ENCODE measurements at regions not wholly inside any gene's neighbourhood (a gene's known extent, or its start where the extent isn't known, plus 50 kb on each side); places are given as distances from the start of the nearest gene placed in this dataset.

DNA sequence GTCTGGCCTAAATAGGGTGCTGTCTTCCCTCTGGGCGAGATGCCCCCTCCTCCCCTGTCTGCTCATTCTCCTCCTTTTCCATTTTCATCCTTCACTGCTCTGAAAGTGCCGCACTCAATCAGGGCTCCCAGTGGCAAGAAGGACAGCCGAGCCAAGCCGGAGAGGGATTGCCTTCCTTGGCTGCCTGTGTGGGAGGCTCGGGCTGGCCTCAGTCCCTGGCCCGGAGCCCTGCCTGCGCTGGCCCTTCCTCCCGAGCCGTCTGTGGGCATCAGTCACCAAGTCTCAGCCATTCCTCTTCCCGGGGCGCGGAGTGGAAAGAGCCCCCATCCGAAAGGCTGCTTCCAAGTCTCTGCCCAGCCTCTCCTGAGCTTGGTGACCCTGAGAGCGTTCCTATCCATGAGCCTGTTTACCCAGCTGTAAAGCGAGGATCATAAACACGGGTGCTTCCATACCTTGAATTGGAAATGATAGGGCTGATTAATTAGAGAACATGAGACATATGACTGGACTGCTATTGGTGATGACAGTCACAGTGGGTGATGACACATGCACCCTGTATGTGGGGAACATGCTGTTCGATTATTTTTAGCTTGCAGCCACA lies 59.1 kb upstream of the TLE3 start:
- Histone ChIP-seq H3K23me2 (ENCODE audit: low read depth, low read length) (no peaks in the 10 kb centered on the region), H3K14ac (ENCODE audit: insufficient read length) (no peak overlapping the region), H2BK120ac (replicated peaks; ENCODE audit: low read depth, low read length) (no peak overlapping the region), H4K91ac (replicated peaks; ENCODE audit: insufficient read length, low read length) (no peak overlapping the region), H4K8ac (ENCODE audit: extremely low read depth, insufficient read depth, low read length) (no peak overlapping the region), H3K9ac (replicated peaks in 1 of 4; ENCODE audit: extremely low read depth in 1 of 4, low read depth in 3 of 4, low read length in 3 of 4) (no peak overlapping the region), H2AK5ac (ENCODE audit: low read depth, low read length) (no peak overlapping the region), H4K5ac (ENCODE audit: insufficient read length, low read depth, low read length) (no peak overlapping the region), H3K18ac (ENCODE audit: extremely low read depth, low read length) (no peak overlapping the region), H3K9me3 (ENCODE audit: insufficient read depth in 2 of 2, low read depth in 1 of 2, low read length in 1 of 2) (no peaks in the 10 kb centered on the region), H2BK15ac (ENCODE audit: low read length) (no peak overlapping the region), H3K27ac (ENCODE audit: low read depth, low read length) (no peak overlapping the region), H3K23ac (ENCODE audit: insufficient read length) (no peak overlapping the region), H3K27me3 (replicated peaks in 1 of 4; ENCODE audit: control insufficient read depth in 3 of 4, extremely low read depth in 1 of 4, insufficient read depth in 3 of 4, low read length in 3 of 4) (peaks cover 0 to 2% (median 0%) of the 10 kb centered on the region in 4 experiments; a peak in 1 of 7 replicates), H3K36me3 (ENCODE audit: control insufficient read depth in 2 of 4, insufficient read depth in 4 of 4, low read length in 3 of 4) (no peaks in the 10 kb centered on the region), H2BK5ac (ENCODE audit: low read depth, low read length) (no peak overlapping the region), H3K79me1 (ENCODE audit: low read depth, low read length) (no peaks in the 10 kb centered on the region), H2AFZ (ENCODE audit: low read length) (no peak overlapping the region), H3K4me1 (replicated peaks in 1 of 4; ENCODE audit: control insufficient read depth in 3 of 4, insufficient read depth in 4 of 4, low read length in 3 of 4) (peaks cover 0 to 11% (median 6%) of the 10 kb centered on the region in 4 experiments; a peak in 4 of 7 replicates), H3K4me2 (ENCODE audit: insufficient read depth in 1 of 2, low read depth in 2 of 2, low read length in 2 of 2) (no peak overlapping the region), H2BK20ac (ENCODE audit: low read length) (no peak overlapping the region), H4K20me1 (replicated peaks in 1 of 2; ENCODE audit: control insufficient read depth in 1 of 2, insufficient read depth in 2 of 2, low read length in 2 of 2) (no peaks in the 10 kb centered on the region), H3K4ac (replicated peaks; ENCODE audit: insufficient read length, low read depth, low read length) (no peak overlapping the region), H3K56ac (replicated peaks; ENCODE audit: insufficient read length, low read depth, low read length) (no peak overlapping the region), H3K4me3 (ENCODE audit: extremely low read depth in 1 of 4, insufficient read depth in 2 of 4, low read depth in 3 of 4, low read length in 4 of 4) (no peak overlapping the region), H2BK12ac (ENCODE audit: low read depth, low read length) (no peak overlapping the region), H3K79me2 (ENCODE audit: control insufficient read depth in 1 of 2, insufficient read depth in 2 of 2, low read length in 2 of 2) (no peaks in the 10 kb centered on the region)
- DNase-seq (ENCODE audit: low read depth in 1 of 2, low spot score in 2 of 2) (no peak), FAIRE-seq (no peak)
- ChIA-PET CTCF (ENCODE audit: partially characterized antibody) (interaction anchor here (0.6 to 1.1 kb wide), 2 partner anchors 119 to 154 kb away, joined by 3 read pairs; no protein-coding TSS in a partner anchor), POLR2A (ENCODE audit: partially characterized antibody) (no interaction called here)
- 90% methylated on average over 17 of the region's 17 CpGs; no CpG with 5 or more reads in 1 of the 2 experiments for WGBS, 2 experiments (ENCODE audit: extremely low coverage in 1 of 2, insufficient coverage in 1 of 2, insufficient read length in 1 of 2, insufficient replicate concordance in 2 of 2, low coverage in 1 of 2, low lambda C conversion rate in 2 of 2, missing lambda C conversion rate in 1 of 2)
- TF ChIP-seq, protein P1, sequence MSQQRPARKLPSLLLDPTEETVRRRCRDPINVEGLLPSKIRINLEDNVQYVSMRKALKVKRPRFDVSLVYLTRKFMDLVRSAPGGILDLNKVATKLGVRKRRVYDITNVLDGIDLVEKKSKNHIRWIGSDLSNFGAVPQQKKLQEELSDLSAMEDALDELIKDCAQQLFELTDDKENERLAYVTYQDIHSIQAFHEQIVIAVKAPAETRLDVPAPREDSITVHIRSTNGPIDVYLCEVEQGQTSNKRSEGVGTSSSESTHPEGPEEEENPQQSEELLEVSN (IDR thresholded peaks at IDR 0.05), result no peak
- TF ChIP-seq CEBPB (IDR thresholded peaks at IDR 0.05; ENCODE audit: low read depth, low read length) (no peak), TBP (IDR thresholded peaks at IDR 0.05; ENCODE audit: low read depth, low read length) (no peak), FOSL1 (IDR thresholded peaks at IDR 0.05; ENCODE audit: insufficient read depth, low read depth, low read length) (no peak), SP4 (IDR thresholded peaks at IDR 0.05; ENCODE audit: low read length) (no peak), BCL11A (IDR thresholded peaks at IDR 0.05; ENCODE audit: low read depth in 2 of 2, low read length in 2 of 2) (no peak), POU5F1 (IDR thresholded peaks at IDR 0.05; ENCODE audit: low read depth, low read length) (no peak), PHF8 (conservative IDR thresholded peaks at IDR 0.05; ENCODE audit: low read depth, low read length) (no peak), KDM4A (IDR thresholded peaks at IDR 0.05; ENCODE audit: low read depth, low read length, severe bottlenecking) (no peak), TAF7 (optimal IDR thresholded peaks at IDR 0.05; ENCODE audit: borderline replicate concordance, low read depth, low read length) (no peak), RAD21 (IDR thresholded peaks at IDR 0.05 in 1 of 2, conservative IDR thresholded peaks at IDR 0.05 in 1 of 2; ENCODE audit: low read depth in 2 of 2, low read length in 2 of 2) (no peak)
- TF ChIP-seq, protein P2, sequence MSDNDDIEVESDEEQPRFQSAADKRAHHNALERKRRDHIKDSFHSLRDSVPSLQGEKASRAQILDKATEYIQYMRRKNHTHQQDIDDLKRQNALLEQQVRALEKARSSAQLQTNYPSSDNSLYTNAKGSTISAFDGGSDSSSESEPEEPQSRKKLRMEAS (IDR thresholded peaks at IDR 0.05), result no peak

Data from H1 (cell line).